Neural cell (in vitro differentiated cells): ENCODE measurements at regions not wholly inside any gene's neighbourhood (a gene's known extent, or its start where the extent isn't known, plus 50 kb on each side); places are given as distances from the start of the nearest gene placed in this dataset.
"Not testable (repeated sequence)": the region's sequence is repeated elsewhere in the genome, so short reads cannot be mapped to it uniquely, and the experiment has no call there.

Source experiments
- EP300 ChIP-seq: fragments of 450-650 bp; conservative IDR thresholded peaks from 2 replicates; pipeline ENCODE4 v1.6.1; 2014; ENCODE audit warnings: antibody characterized with exemption, mild to moderate bottlenecking, moderate library complexity; ENCODE audit not compliant: poor library complexity, severe bottlenecking
- EZH2 ChIP-seq: fragments of 200-600, 300-800 bp; shearing (Covaris generic), sonication (generic); IDR thresholded peaks from 2 replicates; pipeline ENCODE4 v1.6.1; 2014; ENCODE audit warnings: antibody characterized with exemption, low read length, borderline replicate concordance, mild to moderate bottlenecking; ENCODE audit not compliant: insufficient read depth, poor library complexity, severe bottlenecking
- MXI1 ChIP-seq: fragments of 450-650 bp; conservative IDR thresholded peaks from 2 replicates; pipeline ENCODE4 v1.6.1; 2014; ENCODE audit warnings: antibody characterized with exemption, mild to moderate bottlenecking; ENCODE audit not compliant: poor library complexity, severe bottlenecking
- POLR2AphosphoS5 ChIP-seq: IDR thresholded peaks from 2 replicates; pipeline ENCODE4 v1.6.1; 2012
- RAD21 ChIP-seq: fragments of 450-650 bp; conservative IDR thresholded peaks from 2 replicates; pipeline ENCODE4 v1.6.1; 2014; ENCODE audit warnings: antibody characterized with exemption, mild to moderate bottlenecking, moderate library complexity
- REST ChIP-seq: IDR thresholded peaks from 2 replicates; pipeline ENCODE4 v1.6.1; 2012; ENCODE audit warnings: borderline replicate concordance
- SMC3 ChIP-seq: fragments of 450-650 bp; conservative IDR thresholded peaks from 2 replicates; pipeline ENCODE4 v1.6.1; 2014; ENCODE audit warnings: antibody characterized with exemption, mild to moderate bottlenecking, moderate library complexity; ENCODE audit not compliant: poor library complexity
- TAF1 ChIP-seq: IDR thresholded peaks from 2 replicates; pipeline ENCODE4 v1.6.1; 2012; ENCODE audit warnings: low read depth
- TF ChIP-seq, protein P1 (sequence below): fragments of 450-650 bp; IDR thresholded peaks from 2 replicates; pipeline ENCODE4 v1.5.1; 2014; ENCODE audit warnings: antibody characterized with exemption, mild to moderate bottlenecking, moderate library complexity; ENCODE audit not compliant: poor library complexity, severe bottlenecking

- TF ChIP-seq, protein P1, sequence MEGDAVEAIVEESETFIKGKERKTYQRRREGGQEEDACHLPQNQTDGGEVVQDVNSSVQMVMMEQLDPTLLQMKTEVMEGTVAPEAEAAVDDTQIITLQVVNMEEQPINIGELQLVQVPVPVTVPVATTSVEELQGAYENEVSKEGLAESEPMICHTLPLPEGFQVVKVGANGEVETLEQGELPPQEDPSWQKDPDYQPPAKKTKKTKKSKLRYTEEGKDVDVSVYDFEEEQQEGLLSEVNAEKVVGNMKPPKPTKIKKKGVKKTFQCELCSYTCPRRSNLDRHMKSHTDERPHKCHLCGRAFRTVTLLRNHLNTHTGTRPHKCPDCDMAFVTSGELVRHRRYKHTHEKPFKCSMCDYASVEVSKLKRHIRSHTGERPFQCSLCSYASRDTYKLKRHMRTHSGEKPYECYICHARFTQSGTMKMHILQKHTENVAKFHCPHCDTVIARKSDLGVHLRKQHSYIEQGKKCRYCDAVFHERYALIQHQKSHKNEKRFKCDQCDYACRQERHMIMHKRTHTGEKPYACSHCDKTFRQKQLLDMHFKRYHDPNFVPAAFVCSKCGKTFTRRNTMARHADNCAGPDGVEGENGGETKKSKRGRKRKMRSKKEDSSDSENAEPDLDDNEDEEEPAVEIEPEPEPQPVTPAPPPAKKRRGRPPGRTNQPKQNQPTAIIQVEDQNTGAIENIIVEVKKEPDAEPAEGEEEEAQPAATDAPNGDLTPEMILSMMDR = not testable (repeated sequence)
- not testable (repeated sequence) for TF ChIP-seq TAF1, EP300, POLR2AphosphoS5, RAD21, EZH2, SMC3, MXI1, REST
These were observed 235.3 kb downstream of the PCSK1 start for GRCh38 chr5:96197767-96198166.
